Stimulated activated naive CD4-positive, alpha-beta T cell (primary cell): ENCODE measurements at regions not wholly inside any gene's neighbourhood (a gene's known extent, or its start where the extent isn't known, plus 50 kb on each side); places are given as distances from the start of the nearest gene placed in this dataset.

Experiments
- DNase-seq, 6 experiments: peaks; one replicate each; lab custom pipeline; 2025; lab: John Stamatoyannopoulos, UW

DNA sequence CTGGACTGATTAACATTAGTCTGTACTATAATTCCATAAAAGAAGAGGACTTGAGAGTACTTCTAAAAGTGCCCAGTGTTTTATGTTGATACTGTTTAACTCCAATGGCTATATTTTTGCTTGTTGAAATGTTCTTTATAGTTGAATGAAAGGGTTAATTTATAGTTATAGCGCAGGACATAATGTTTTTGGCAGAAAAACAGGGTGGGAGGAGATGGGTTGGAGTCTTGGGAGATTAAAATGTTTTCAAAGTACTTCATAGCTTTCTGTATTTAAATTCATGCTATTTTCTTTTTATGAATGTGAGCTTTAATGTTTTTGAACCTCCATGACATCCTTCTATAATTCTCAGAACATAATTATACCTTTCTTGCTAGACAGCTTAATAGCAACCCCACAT is 108.2 kb downstream of the CNTN3 start:
- DNase-seq: no peak

DNA sequence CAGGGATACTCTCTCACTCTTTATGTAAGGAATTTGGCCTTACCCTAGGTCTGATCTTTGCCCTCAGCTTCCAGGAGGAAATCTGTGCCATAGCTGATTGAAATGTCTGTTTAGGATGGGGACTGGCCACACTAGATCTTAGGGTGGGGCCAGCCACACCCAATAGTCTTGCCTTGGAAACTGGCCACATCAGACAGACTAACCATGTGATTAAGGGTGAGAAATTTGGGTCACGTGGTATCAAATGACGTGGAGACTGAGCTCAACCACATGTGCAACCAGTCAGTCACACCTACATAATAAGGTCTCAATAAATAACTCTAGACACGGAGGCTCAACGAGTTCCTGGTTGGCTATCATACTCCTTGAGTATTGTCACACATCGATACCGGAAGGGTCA is 113.5 kb downstream of the CNTN3 start:
- DNase-seq: no peak

DNA sequence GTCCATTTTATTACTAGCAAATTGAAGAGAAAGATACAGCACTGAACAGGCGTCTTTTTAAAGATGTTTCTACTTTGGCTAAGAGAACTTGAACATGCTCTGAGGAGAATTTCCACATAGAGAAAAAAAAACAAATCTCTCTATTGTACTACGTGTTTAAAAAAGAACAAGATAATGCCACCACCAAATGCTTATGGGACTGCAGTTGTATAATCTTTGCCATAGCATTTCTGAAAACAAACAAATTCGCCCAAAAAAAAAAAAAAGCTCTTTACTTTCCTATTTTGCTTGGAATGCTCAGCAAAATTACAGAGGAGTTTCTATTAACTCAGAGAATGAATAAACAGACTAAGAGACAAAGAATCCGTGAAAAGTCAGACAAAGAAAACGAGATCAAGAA is 114.2 kb downstream of the CNTN3 start:
- no peak for DNase-seq

DNA sequence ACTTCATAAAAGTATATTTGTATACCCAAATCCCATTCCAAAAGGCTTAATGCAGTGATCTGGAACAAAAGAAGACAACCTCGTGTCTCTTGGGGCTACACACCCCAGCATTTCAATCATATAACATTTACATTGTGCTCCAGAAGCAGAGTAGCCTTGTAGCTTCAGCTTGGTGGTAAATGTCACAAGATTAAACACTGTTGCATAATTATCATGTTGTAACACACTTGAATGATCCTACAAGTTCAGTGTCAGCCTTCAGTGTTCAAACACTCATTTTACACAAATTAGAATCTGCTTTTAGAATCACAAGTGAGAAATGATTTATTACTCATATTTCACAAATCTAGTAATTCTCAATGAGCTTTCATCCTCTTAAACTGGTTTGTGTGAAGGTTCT is 122.6 kb downstream of the CNTN3 start:
- DNase-seq: no peak

DNA sequence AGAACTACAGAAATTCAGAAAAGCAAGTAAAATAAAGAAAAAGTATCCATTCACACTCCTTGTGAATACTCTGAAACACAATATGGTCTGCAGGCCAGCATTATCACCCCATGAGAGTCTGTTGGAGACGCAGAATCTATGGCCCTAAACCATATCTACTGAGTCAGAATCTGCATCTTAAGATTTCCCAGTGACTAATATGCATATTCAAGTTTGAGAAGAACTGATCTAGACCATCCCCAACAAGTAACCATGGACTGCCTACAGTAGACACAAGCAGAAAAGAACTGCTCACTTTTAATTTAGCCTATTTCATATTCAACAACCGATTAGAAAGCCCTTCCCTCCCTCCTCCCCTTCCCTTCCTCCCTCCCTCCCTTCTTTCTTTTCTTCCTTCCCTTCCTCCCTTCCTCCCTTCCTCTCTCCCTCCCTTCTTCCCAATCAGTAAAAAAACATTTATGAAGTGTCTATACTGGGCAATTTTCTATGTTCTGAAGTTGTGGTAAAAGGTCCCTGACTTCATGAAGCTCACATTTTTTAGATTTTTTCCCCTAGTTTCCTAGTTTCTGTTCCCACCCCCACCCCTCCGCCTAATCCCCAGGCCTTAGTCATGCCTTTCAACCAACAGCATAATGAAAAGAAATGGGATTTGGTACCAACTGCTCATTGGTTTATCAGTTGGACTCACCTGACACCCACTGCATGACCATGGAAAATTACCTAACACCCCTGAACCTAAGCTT is 125.2 kb downstream of the CNTN3 start:
- no peak for DNase-seq

DNA sequence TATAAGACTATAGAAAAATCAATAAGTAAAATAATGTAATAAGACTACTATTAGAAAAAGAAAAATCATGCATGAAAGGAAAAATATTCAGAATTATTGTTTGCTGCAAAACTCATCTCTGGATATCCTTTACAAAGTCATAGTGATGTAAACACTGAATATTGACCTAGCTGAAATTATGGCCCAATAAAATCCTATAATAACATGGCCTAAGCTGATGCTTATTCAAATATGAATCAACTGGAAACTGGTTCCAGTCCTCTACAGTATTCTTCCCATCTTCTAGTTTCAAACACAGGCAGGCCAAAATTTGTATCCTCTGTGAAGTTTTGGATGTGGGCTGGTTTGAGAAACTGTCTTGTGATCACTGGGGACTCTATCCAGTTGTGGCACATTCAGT is 134.5 kb downstream of the CNTN3 start:
- DNase-seq: no peak

DNA sequence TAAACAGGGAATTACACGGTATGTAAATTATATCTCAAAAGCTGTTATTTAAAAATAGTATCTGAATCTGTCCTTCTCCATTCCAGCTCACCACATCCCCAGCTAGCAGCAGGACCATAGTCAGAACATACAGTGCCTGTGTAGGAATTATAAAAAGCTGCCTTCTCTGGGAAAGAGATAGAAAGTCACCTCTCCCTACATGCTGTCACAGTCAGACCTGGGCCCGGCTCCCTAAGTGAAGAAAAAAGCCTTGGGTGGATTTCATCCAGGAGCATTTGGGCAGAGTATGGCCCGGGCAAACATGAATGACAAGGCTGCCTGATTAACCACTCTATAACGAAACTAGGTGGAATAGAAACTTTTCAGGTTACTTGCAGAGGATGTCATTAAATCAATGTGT is 144.1 kb downstream of the CNTN3 start:
- DNase-seq: no peak

DNA sequence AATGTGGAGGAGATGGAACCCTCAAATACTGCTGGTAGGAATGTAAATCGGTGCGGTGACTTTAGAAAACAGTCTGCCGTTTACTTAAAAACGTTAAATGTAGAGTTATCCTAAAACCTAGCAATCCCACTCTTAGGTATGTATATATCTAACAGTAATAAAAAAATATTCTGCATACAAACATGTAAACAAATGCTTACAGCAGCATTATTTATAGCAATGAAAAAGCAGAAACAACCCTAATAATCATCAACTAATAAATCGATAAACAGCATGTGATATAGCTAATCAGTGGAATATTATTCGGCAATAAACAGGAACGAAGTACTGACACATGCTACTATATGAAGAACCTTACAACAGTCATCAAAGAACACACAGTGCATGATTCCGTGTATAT is 144.7 kb downstream of the CNTN3 start:
- no peak for DNase-seq

DNA sequence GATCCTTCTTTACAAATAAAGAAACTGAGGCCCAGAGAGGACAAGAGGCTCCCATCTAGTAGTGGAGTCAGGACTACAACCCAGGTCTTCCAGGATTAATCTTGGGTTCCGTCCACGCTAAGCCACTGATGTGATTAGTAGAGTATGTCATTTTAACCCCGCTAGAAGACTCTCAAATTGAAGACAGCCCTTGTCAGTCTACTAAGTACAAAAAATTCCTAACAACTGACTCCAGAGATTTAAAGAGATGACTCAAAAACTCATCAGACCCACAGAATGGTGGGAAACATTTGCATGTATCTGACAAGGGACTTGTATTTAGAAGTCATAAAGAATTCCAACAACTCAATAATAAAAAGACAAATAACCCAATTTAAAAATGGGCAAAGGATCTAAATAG is 145.3 kb downstream of the CNTN3 start:
- DNase-seq: no peak

DNA sequence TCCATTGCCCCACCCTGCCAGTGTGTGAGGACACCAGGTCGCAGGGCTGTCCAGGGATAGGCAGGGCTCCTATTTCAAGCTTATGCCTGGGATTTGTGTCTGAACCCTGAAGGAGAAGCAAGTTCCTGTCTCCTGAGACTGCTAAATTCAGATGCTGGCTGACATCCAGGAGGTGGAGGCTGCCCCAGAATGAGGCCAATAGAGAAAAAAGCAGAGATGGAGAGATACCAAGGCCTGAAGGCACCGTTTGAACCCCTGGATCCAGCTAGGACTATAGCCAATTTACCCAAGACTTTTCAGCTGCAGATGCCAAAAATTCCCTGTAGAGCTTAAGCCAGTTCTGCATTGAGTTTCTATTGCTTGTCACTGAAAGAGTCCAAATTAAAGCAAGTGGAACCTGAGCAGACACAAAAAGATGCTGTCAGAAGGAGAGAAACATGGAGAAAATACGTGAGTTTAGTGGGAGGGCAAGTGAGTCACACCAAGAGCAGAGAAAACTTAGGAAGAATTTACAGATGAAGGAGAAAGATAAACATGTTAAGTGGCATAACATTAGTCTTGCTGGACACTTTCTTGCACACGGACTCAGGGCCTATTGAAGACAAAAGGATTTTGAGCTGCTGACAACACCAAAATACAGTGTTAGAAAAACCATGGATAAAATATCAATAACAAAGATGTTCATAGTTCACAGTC is 148.6 kb downstream of the CNTN3 start:
- DNase-seq: no peak

DNA sequence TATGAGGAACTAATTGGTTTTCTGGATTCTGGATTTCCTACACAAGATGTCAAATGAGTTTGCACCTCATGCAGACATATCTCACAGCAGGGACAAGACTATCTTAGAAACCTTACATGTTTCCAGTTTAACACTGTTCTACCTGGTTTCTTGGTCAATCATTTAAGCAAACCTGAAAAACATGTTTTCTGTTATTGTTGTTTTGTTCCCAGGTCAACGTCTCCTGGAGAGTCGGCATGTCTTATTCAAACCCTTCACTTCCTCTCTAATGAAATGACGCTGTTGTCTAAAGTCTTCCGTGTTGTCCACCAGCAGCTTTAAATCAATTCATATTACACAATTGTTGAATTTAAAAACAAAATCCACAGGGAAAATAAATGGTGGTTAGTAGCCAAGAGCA is 150.9 kb downstream of the CNTN3 start:
- no peak for DNase-seq

DNA sequence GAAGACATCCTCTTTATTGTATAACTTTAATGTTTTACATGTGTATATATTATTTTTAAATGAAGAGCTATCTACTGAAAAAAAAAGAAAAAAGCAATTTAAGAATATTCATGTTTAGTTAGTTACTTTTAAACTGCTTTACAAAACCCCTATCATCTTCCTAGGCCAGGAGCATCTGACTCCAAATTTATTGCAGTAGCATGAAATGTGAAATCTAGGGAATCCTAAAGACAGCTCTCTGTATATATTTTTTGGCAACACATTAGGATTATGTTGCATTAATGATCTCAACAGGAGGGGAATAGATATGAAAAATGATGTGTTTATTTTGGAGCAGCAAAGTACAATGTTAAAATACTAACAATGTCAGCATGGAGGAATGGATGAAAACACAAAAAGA is 158.3 kb downstream of the CNTN3 start:
- DNase-seq: no peak

DNA sequence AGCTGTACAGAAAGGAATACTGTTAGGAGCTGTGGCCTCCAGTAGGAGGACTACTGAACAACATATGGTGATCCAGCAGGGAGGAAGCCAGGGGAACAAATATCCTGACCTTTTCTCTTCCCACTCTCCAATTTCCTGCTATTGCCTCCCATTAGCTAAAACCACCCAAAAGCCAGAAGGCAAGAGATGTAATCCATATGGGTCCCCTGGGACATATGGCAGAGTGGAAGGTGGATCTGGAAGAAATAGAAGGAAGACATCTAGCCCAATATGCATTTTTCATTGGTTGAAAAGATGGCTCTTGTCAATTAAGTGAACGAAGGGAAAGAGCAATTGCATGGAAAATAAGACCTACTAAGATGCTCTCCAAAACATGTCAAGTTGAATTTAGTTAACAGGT is 167.2 kb downstream of the CNTN3 start:
- DNase-seq: no peak

DNA sequence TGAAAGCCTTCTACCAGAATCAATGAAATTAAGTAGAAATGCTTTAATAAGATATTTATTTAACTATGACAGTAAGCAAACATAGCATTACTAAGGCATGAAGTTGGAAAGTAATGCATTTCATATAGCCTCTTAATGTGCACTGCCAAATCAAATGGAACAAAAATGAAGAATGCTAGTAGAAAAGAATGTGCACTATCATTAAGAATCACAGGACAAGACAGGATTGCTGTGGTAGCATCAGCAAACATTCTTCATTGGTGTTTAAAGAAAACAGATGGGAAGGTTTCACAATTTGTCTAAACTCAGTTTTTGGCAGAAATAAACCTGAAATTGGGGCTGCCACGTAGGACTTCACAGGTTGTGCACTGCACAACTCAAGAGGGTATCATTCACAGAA is 168.9 kb downstream of the CNTN3 start:
- no peak for DNase-seq

DNA sequence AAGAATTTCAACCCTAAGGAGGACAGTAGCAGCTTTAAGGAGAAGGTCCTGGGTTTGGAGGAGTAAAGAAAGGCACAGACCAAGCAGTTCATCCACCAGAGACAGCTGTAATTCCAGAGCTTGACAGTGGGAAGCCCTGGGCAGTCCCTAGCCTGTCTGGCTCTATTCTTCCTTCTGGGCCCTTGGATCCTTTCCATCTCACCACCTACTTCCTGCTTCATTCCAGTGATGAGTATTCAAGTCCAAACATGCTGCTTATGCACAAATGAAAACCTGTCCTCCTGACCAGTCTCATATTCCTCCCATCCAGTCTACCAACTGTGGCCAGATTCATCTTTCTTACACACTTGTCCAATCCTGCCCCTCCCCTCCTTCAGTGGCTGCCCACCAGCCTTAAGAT is 171.4 kb downstream of the CNTN3 start:
- DNase-seq: no peak

DNA sequence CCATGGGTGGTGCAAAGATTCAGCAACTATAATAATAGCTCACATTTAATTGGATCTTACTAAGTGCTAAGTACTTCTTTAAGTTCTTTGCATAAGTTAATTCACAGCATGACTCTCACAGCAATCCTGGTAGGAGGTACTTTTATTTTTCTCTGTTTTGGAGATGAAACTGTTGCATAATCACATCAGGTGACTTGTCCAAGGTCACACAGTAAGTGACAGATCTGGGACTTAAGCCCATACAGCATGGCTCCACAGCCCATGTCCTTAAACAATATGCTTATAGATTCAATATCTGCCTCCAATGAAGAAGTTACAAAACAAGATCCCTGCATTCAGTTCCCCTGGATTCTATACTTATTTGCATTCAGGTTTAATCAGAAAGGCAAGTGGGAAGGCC is 171.8 kb downstream of the CNTN3 start:
- DNase-seq: no peak

DNA sequence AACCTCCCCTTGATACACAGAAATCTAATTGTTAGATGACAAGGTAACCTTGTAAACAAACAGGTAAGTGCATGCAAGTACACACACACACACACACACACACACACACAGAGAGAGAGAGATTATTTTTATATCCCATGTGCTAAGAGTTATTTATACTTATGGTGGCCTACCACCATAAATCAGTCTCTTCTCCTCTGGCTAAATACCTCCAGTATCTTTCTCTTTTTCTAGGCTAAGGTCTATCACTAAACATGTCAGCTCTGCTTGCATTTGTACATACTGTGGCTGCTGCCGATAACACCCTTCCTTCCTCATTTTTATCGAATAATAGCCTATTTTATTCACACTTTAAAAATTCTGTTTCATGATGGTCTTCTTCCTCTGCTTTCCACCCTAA is 172.4 kb downstream of the CNTN3 start:
- DNase-seq: no peak

DNA sequence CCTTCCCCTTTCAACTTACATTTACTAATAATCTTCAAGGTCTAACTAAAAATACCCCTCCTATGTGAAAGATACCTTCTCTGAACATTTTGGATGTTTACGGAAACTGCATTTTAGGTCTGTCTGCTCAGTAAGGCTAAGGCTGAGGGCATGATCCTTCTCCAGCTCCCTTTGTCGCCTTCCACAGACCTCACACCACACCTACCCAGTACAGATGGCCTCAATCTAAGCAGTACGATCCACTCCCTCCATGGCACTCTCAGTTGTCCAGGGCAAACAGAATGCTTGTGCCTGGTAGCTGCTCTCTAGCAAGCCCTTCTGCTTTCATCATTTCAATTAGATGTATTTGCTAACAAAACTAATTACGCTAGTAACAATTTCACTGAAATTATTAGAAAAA is 178.3 kb downstream of the CNTN3 start:
- no peak for DNase-seq

DNA sequence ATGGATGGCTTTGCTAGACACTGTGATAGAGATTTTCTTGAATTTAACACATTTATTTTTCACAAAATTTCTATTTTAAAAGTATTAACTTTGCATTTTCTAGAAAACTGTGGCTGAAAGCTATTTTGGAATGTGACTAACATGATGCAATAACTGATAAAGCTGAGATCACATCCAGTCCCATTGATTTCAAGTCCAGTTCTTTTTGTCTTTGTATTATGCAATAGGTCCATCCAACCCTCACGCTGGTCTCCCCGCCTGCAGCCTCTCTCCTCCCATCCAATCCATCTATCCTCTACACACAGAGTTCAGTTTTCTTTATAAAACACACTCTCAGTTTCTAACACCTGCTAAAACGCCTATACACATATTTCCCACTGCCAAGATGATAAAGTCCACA is 178.8 kb downstream of the CNTN3 start:
- no peak for DNase-seq

DNA sequence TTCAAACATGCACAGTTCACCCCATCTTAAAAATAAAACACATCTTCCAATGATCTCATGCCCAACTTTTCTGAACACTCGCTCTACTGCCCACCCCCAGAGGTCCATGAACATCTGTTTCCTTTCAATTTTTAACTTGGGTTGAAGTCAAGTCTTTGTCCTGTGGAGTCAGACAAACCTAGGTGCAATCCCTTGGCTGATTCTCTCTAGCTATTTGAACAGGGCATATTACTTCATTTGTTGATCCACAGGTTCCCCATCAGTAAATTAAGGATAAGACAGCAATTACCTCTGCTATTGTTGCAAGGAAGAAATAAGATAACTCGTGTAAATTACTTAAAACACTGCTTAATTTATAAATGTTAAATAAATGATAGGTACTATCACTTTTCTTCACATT is 180.1 kb downstream of the CNTN3 start:
- DNase-seq: no peak

DNA sequence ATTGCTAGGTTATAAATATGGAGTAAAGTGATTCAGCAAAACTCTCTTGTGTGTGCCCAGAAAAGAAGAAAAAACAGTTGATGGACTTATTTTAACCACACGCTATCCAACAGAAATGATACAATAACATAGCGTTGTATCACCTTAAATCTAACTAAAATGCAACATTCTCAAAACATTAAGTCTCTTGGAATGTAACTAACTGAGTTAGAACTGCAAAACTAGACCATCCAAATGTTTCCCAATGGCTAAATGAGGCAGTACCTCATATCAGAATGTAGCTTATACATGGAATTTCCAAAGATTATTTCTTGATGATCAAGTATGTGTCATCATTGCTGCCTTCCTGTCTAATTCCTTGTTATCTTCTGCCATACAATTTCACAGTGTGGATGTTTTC is 187.9 kb downstream of the CNTN3 start:
- no peak for DNase-seq

DNA sequence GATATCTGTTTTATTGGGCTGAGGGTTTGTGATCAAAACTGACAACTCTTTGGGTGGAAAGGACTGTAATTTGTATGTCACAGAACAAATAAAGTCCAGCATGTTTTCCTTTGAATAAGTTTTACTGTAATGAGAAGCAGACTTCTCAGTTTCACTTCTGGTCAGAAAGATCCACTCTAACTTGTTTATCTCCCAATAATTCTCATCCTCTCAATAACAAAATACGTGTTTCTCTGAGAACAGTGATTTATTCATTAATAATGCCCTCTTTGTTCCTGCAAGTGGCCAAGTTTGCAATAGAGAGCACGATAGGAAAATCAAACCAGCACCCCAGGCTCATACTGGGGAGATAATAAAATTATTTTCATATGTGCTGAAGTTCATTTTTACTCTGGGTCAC is 190.6 kb downstream of the CNTN3 start:
- no peak for DNase-seq

DNA sequence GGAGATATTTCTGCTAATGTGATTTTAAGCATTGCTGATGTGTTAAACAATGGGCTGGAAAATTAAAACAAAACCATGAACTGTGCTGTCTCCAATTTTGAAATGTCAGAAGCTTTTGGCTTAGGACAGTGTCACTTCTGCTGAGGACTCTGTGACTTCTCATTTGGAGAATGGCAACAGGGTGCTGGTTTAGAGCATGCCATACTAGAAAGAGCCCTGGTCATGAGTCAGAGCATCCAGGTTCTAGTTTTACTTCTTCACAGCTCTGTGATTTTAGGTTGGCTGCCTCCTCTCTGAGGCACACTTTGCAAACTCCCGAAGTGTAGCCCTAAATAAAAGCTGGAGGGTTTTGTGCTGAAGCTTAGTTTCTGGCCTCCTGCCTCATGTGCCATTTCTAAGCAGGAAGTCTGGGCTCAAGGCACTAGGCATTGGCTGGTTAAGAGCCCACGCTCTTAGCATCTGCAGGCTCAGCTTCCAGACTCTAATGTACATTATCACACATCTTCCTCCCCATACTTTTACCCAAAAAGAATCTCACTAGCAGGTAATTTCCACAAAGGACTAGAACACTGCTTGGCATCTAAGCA is 193.8 kb downstream of the CNTN3 start:
- DNase-seq: no peak

DNA sequence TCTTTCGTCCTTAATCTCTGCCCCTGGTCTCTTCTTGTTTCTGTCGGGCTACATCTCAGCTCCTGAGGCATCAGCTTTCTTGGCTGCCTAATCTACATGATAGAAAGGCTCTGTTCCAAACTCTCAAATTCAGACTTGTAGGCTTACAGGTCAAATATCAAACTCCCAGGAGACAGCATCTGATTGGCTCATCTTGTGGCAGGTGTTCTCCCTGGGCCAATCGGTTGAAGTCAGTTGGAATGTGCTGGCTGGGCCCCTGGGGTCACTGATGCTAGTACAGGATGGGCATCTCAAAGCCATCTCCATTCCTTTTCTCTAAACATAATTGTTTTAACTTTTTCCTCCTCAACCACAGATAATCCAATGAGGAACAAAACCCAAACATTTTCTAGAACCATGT is 198.7 kb downstream of the CNTN3 start:
- DNase-seq: no peak
